NCI-H2227 (cell line): ENCODE measurements at regions not wholly inside any gene's neighbourhood (a gene's known extent, or its start where the extent isn't known, plus 50 kb on each side); places are given as distances from the start of the nearest gene placed in this dataset.
"Not testable (repeated sequence)": the region's sequence is repeated elsewhere in the genome, so short reads cannot be mapped to it uniquely, and the experiment has no call there.

Experiments
- DNase-seq: peaks from one replicate; lab custom pipeline; 2025; ENCODE audit not compliant: unreplicated experiment; lab: John Stamatoyannopoulos, UW

GRCh38 chr1:121050097-121050496, 134.0 kb downstream of the FAM72B start:
- not testable (repeated sequence) for DNase-seq

GRCh38 chr1:121051161-121051790, 132.9 kb downstream of the FAM72B start:
- not testable (repeated sequence) for DNase-seq

- DNase-seq: not testable (repeated sequence)
Measured at GRCh38 chr1:121052081-121052660, 132.0 kb downstream of the FAM72B start.

GRCh38 chr1:121054928-121055327, 129.2 kb downstream of the FAM72B start:
- not testable (repeated sequence) for DNase-seq

- DNase-seq: not testable (repeated sequence)
Measured at GRCh38 chr1:121066925-121067324, 117.2 kb downstream of the FAM72B start.

- DNase-seq: not testable (repeated sequence)
Measured at GRCh38 chr1:121068738-121069499, 115.2 kb downstream of the FAM72B start.

GRCh38 chr1:121073852-121074251, 110.3 kb downstream of the FAM72B start:
- DNase-seq: not testable (repeated sequence)

GRCh38 chr1:121075254-121075805, 108.8 kb downstream of the FAM72B start:
- DNase-seq: not testable (repeated sequence)

GRCh38 chr1:121076674-121077073, 107.5 kb downstream of the FAM72B start:
- not testable (repeated sequence) for DNase-seq

GRCh38 chr1:121079655-121080054, 104.5 kb downstream of the FAM72B start:
- not testable (repeated sequence) for DNase-seq

GRCh38 chr1:121080197-121080903, 103.8 kb downstream of the FAM72B start:
- not testable (repeated sequence) for DNase-seq

GRCh38 chr1:121080904-121081264, 103.3 kb downstream of the FAM72B start:
- not testable (repeated sequence) for DNase-seq

- not testable (repeated sequence) for DNase-seq
Measured at GRCh38 chr1:121081625-121082199, 102.4 kb downstream of the FAM72B start.

GRCh38 chr1:121082995-121083394, 101.1 kb downstream of the FAM72B start:
- not testable (repeated sequence) for DNase-seq

- not testable (repeated sequence) for DNase-seq
Measured at GRCh38 chr1:121086249-121086648, 97.9 kb downstream of the FAM72B start.

GRCh38 chr1:121087221-121087620, 96.9 kb downstream of the FAM72B start:
- not testable (repeated sequence) for DNase-seq

- not testable (repeated sequence) for DNase-seq
Measured at GRCh38 chr1:121088568-121088967, 95.6 kb downstream of the FAM72B start.

- DNase-seq: not testable (repeated sequence)
Measured at GRCh38 chr1:121092329-121092968, 91.7 kb downstream of the FAM72B start.

GRCh38 chr1:121095014-121095413, 89.1 kb downstream of the FAM72B start:
- not testable (repeated sequence) for DNase-seq
